Hematopoietic multipotent progenitor cell (in vitro differentiated cells): ENCODE measurements at regions not wholly inside any gene's neighbourhood (a gene's known extent, or its start where the extent isn't known, plus 50 kb on each side); places are given as distances from the start of the nearest gene placed in this dataset.
"Not testable (repeated sequence)": the region's sequence is repeated elsewhere in the genome, so short reads cannot be mapped to it uniquely, and the experiment has no call there.

Source experiments
- DNase-seq, 3 donors: peaks; one replicate each; pipeline ENCODE4 v3.0.0-alpha.2; 2011 to 2015; ENCODE audit warnings: low read depth in 2 of 3, low spot score in 2 of 3

GRCh38 chr1:172795741-172796140, 136.8 kb downstream of the FASLG start:
- DNase-seq: no peak

DNA sequence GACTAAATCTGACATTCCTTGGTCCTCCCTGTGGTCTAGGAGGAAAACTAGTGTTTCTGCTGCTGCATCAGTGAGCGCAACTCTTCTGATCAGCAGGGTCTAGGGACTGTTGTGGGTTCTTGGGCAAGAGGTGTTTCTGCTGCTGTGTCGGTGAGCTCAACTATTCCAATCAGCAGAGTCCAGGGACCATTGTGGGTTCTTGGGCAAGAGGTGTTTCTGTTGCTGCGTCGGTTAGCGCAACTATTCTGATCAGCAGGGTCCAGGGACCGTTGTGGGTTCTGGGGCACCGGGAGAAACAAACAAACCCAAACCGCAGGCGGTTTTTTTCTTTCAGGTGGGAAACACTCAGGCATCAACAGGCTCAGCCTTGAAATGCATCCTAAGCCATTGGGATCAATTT, 140.9 kb downstream of the FASLG start:
- DNase-seq: not testable (repeated sequence)

DNA sequence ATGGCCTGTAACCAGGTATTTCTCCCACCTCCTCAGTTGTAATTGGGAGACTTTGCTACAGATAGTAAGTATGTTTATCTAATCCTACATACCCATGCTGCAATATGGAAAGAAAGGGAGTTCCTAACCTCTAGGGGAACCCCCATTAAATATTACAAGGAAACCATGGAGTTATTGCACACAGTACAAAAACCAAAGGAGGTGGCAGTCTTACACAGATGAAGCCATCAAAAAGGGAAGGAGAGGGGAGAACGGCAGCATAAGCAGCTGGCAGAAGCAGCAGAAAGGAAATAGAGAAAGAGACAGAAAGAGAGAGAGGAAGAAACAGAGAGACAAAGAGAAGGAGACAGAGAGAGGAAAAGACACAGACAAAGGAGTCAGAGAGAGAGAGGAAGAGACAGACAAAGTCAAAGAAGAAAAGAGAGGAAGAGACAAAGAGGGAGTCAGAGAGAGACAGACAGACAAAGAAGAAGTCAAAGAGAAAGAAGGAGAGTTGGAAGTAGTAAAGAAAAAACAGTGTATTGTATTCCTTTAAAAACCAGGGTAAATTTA, 142.9 kb downstream of the FASLG start:
- no peak for DNase-seq

DNA sequence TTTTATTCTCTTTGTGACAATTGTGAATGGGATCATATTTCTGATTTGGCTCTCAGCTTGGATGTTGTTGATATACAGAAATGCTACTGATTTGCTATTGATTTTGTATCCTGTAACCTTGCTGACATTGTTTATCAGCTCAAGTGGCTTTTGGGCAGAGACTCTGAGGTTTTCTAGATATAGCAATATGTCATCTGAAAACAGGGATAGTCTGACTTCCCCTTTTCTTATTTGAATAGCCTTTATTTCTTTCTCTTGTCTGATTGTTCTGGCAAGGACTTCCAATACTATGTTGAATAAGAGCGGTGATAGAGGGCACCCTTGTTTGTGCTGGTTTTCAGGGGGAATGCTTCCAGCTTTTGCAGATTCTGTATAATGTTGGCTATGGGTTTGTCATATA, 150.8 kb downstream of the FASLG start:
- peak in 1 of 3 donors; percentile 44 for DNase-seq

GRCh38 chr1:172810480-172811175, 151.7 kb downstream of the FASLG start:
- DNase-seq: peak in 1 of 3 donors; percentile 42

GRCh38 chr1:172811694-172812093, 152.8 kb downstream of the FASLG start:
- DNase-seq: no peak

- DNase-seq: no peak
Measured at GRCh38 chr1:172812118-172812517, 153.2 kb downstream of the FASLG start.

- no peak for DNase-seq
Measured at GRCh38 chr1:172813330-172813729, 154.4 kb downstream of the FASLG start.

- no peak for DNase-seq
Measured at GRCh38 chr1:172814428-172814827, 155.5 kb downstream of the FASLG start.

DNA sequence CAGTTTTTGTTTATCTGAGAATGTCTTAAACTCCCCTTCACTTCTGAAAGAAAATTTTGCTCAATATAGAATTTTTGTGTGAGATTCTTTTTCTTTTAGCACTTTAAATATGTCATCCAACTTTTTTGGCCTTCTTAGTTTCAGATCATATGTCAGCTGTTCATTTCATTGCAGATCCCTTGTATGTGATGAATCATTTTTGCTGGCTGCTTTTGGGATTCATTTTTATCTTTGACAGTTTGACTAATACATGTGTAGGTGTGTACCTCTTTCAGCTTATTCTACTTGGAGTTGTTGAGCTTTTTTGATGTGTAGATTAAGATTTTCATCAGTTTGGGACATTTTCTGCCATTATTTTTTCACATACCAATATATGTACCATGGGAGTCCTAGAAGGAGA, 156.8 kb downstream of the FASLG start:
- no peak for DNase-seq

DNA sequence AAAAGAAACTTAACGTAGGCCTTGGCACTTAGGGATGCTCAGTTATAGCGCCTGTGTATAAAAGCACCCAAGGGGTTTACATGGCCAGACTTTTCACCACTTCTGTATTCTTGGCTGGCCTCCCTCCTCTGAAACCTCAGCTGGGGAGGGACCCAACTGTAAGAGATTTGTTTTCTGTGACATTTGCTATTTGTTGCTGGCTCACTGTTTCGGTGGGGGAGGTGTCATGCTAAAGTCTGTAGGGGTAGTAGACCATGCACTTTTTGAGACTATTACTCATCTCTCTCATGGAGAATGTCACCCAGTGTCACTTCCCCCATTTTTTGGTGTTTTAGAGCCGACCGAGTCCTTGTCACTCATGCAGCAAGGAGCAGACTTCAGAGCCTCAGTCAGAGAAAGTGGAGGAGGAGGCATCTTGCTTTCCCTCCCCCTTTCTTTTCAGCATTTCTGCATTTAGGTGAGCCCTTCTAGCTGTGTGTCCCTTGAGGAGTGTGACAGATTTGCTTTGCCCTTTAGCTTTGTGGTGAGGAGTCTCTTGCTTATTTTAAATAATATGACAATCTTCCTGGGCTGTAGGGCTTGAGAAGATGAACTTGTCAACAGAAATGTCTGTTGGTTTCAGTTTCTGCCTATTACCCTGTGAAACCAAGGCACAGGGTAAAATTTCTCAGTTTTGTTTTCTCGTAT, 160.1 kb downstream of the FASLG start:
- peak in 1 of 3 donors; percentile 43 for DNase-seq

DNA sequence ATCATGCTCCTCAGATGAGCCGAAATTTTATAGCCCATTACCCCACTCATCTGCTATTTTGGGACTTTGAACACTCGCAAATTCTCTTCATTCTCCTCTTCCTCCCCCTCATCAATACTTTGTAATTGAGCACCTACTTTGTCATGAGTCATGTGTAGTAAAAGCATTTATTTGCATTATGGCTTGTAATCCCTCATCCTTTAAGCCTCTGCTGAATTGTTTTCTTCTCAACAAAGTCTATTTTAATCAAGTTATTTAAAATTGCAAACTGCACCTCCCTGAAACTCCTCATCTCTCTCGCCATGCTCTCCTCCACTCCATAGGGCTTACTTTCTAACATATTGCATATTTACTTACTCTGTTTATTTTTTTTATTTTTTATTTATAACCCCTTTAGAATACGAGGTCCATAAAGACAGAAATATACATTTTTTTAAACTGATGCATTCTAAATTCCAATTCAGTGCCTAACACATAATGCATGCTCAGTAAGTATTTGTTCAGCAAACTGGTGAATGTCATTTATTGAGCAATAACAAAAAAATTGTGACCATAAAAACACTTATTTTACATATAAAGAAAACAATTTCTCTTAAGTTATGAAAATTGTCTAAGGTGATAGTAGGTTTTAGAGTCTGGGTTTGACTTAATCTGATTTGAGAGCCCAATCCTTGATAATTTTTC, 161.7 kb downstream of the FASLG start:
- no peak for DNase-seq

DNA sequence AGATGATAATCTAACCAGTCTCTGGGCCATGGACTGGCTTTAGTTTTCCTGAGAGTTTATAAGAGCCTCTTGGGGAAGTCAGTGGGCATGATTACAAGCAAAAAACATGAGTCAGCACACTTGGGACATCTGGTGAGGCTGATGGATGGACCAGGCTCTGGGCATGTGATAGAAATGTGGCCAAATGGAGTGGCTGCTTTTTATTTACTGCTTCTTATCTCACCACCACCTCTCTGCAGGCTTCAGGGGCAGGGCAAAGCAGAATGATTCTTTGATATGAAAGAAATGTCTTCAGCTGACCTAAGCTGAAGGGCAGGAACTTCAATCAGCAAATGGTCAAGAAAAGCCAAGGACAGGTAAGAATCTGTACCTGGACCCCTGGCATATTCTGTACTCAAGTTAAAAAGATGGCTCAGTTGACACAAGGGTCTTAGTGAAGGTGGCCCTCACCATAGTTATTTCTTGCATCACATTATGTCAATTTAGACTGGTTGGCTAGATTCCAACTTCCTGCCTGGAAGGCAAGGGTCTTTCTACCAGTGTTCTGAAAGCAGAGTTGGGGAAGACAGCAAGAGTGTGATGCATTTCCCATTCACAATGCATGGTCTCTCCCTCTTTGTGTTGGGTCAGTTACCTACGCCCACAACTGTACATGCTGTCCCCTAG, 162.8 kb downstream of the FASLG start:
- peak in 2 of 3 donors; percentile 57 to 82 for DNase-seq

- no peak for DNase-seq
Measured at GRCh38 chr1:172822886-172823285, 164.0 kb downstream of the FASLG start.

- DNase-seq: no peak
Measured at GRCh38 chr1:172823534-172823933, 164.6 kb downstream of the FASLG start.

DNA sequence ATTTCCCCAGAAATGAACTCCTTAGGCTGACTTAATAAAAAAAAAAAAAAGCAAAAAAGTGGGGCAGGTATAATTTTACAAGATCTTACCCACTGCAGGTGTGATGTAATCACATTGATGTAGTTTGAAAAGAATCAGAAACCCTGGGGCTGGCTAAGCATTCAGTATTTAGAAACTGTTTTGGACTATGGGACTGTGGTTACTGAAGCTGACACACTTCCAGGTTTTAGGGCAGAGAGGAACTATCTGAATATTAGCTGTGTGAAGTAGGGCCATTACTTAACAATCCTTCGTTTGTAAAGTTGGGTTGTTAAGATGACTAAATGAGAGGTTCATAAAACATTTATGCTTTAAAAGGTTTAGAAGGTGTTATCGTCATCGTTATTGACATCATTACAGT, 165.3 kb downstream of the FASLG start:
- peak in 1 of 3 donors; percentile 47 for DNase-seq

DNA sequence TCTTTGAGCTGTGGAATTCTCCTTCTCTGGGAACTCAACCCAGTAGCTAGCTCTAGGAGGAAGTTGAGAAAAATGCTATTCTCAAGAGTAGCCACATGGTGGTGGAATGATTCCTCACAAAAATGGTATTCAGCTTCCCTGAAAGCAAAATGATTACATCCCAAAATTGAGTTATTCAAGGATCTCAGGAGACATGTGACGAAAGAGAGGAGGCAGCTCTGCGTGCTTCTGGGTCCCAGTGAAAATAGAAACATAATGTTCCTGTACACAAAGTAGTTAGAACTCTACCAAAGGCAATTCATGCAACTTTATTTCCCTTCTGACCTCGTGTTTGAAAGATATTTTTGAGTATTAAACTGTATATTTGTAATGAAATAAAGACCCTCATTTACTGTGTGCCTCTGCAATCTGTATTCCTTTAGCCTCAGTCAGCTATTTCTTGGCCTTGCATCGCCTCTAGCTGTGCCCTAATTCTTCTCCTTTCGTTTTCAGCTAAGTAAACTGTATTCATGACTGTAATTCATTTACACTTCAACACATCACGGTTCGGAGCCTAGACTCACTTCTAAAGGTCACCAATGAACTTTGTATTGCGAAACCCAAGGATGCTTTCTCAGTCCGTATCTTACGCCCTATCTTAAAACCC, 167.3 kb downstream of the FASLG start:
- peak in 1 of 3 donors; percentile 39 for DNase-seq

- no peak for DNase-seq
Measured at GRCh38 chr1:172827301-172827700, 168.4 kb downstream of the FASLG start.

DNA sequence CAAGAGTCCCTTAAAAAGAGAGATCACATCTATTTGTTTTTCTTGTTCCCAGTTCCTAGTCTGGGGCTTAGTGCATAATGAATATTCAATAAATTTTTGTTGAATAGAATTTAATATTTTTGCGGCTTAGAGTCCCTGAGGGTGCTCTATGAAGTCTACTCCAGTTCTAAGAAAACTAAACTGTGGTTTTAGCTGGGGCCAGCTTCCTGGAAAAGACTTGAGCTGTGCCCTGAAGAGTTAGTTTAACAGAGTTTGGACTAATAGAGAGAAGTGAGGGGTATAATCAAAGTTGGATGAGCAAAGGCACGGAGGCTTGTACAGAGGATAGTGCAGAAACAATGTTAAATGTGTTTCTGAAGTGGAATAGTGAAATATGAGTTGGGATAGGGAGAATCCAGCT, 168.9 kb downstream of the FASLG start:
- DNase-seq: no peak

DNA sequence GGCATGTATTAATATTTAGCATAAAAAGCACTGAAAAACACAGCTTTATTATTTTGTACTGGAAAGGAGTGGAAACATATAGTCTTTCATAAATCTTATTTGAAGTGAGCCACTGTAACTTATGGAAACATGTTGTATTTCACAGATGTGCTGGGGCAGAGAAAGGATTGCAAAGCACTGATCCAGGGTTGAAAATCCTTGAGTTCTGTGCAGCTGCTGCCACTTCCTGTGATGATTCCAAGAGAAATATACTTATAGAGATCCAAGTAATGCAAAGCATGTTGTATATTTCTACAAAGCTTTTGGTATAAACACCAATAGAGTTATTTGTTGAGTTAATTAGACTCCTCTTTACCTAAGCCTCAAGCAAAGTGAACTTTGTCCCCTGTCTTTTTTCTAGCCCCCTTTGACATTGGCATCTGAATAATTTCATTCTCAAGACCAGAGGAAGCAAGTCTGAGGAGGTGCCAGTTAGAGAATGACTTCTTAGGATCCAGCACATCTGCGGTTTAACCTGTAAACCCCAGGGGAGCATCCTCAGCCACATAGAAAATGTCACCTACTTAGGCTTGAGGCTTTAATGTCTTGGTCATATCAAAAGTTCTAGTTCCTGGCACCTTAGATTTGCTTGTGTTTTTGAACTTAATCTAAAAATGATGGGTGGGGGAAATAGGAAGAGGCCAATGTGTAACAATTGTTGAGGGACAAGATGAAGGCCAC, 173.3 kb downstream of the FASLG start:
- no peak for DNase-seq
